Stimulated activated CD4-positive, alpha-beta T cell treated with anti-CD3 and anti-CD28 coated beads, TNF-alpha, amount 100 ng/mL, for 24 hours (primary cell): ENCODE measurements at regions not wholly inside any gene's neighbourhood (a gene's known extent, or its start where the extent isn't known, plus 50 kb on each side); places are given as distances from the start of the nearest gene placed in this dataset.

Experiments used
- DNase-seq, 3 experiments: peaks; one replicate each; pipeline ENCODE4 v3.0.0-alpha.2; 2020; ENCODE audit warnings: low read depth in 3 of 3

DNA sequence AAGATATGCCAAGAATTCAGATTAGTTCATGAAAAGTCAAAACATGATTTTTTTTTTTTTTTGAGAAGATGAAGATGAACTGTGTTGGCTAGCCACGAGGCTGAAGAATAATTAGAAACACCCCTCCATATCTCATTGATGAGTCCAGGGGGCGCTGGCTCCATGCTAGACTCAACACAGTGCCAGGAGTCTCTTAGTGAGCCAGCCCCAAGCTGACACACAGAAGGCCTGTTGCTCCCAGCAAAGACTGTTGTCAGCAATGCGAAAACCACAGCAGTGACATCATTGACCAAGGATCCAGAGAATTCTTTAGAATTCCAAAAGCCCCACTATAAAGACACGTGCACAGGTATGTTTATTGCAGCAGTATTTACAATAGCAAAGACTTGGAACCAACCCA is 185.2 kb downstream of the ANXA2 start:
- DNase-seq: no peak

GRCh38 chr15:60213377-60214000 is 184.3 kb downstream of the ANXA2 start:
- DNase-seq: no peak

DNA sequence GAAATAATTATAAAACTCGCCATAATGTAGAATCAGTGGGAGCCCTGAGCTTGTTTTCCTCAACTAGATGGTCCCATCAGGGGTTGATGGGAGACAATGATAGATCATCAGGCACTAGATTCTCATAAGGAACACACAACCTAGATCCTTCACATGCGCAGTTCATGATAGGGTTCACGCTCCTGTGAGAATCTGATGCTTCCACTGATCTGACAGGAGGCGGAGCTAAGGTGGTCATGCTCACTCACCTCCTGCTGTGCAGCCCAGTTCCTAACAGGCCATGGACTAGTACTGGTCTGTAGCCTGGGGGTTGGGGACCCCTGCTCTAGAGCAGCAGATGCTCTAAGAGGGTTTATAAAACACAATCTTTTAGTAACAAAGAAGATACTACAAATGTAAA is 183.6 kb downstream of the ANXA2 start:
- DNase-seq: no peak

DNA sequence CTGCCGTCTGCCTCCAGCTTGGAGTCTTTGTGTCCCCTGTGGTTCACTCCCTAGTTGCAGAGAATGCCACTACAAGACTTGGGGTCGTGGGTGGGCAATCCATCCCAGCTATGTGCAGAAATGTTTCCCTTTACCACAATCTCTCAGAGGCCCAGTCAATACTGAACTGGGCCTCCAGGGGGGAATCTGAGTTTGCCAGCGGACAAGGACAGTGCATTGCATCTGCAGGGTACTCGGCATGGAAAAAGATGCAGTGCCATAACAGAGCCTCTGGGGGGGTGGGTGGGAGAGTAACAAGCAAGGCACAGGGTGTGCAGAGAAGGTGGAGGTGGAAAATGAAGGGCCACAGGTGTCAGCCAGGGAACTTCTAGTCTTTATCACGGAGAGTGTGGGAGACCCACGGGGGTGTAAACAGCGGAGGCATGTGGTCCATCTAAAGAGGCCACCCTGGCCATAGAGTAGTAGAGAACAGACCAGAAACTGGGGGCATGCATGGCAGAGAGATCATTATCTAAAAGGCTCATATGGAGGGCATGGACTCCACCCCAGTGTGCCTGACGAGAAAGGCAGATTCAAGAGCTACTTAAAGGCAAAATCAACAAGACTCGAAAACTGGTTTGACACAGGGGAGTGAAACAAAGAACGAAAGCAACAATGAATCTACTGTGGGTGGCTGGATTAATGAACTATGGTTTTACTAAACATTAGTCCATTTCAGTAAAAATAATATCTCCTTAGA is 182.4 kb downstream of the ANXA2 start:
- DNase-seq: no peak

- no peak for DNase-seq
Measured at GRCh38 chr15:60217161-60217560, 180.6 kb downstream of the ANXA2 start.

- no peak for DNase-seq
Measured at GRCh38 chr15:60218256-60218655, 179.5 kb downstream of the ANXA2 start.

DNA sequence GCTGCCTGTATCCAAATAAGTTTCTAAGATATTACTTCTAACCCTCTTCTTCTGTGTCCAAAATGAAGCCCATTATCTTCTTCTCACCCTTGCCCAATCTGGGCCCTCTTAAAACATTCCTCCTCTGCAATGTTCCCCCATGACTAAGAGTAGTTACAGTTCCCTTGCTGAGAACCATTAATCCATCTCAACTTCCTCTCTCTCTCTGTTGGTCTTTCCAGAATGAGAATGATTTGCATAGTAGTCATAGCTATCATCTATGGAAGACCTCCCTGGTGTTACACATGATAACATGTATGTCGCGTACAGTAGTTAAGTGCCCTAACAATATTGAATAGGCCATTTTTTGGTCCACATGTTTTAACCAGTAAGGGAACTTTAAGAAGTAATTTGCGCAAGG is 177.9 kb downstream of the ANXA2 start:
- DNase-seq: no peak

DNA sequence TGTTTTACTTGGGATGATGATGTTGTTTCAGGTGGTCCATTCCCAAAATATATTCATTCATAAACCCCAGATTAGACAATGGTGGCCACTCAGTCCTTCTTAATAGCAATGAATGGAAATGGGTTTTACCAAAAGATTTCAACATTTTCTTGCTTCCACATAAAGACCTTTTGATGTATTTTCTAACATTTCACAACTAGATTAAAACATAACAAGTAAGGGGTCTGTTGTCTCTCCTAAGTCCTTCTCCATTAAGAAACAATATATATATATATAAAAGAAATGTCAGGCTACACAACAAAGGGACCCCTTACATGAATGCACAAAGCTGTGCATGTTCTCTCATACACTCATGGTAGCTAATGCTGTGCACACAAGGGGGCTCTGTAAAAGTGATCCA is 176.4 kb downstream of the ANXA2 start:
- no peak for DNase-seq

DNA sequence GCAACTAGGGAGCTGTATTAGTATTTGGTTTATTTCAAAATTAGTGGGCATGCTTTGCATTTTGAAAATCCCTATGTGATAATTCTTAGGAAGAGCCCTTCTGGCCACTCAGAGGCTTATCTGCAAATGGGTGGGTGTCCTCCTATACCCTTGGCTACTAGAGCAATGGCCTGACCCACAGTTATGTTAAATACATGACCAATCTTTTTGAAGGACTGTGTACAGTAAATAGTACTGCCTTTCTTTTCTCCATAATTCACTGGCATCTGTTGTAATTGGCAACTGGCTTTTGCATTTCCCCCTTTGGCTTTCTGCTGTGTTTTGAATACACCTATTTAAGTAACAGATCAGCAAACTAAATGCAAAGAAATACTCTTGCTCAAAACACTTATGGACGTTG is 175.4 kb downstream of the ANXA2 start:
- no peak for DNase-seq

GRCh38 chr15:60223176-60223575 is 174.6 kb downstream of the ANXA2 start:
- no peak for DNase-seq

GRCh38 chr15:60226924-60227323 is 170.9 kb downstream of the ANXA2 start:
- DNase-seq: no peak

GRCh38 chr15:60228101-60228500 is 169.7 kb downstream of the ANXA2 start:
- no peak for DNase-seq

GRCh38 chr15:60228619-60229018 is 169.2 kb downstream of the ANXA2 start:
- DNase-seq: no peak

- DNase-seq: no peak
Measured at GRCh38 chr15:60235951-60236710, 161.7 kb downstream of the ANXA2 start.

GRCh38 chr15:60237446-60237845 is 160.3 kb downstream of the ANXA2 start:
- no peak for DNase-seq

GRCh38 chr15:60243769-60244168 is 154.0 kb downstream of the ANXA2 start:
- no peak for DNase-seq

DNA sequence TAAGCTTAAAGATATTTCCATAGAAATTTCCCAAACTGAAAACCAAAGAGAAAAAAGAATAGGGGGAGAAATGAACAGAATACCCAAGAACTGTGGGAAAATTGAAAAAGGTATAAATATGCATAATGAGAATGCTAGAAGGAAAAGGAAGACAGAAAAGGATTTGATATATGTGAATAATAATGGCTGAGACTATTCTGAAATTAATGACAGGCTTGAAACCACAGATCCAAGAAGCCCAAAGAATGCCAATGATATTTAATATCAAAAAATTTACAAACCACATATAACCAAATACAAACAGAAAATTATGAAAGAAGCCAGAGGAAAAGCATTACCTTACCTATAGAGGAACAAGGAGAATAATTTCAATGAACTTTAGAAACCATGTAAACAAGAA is 153.0 kb downstream of the ANXA2 start:
- no peak for DNase-seq

DNA sequence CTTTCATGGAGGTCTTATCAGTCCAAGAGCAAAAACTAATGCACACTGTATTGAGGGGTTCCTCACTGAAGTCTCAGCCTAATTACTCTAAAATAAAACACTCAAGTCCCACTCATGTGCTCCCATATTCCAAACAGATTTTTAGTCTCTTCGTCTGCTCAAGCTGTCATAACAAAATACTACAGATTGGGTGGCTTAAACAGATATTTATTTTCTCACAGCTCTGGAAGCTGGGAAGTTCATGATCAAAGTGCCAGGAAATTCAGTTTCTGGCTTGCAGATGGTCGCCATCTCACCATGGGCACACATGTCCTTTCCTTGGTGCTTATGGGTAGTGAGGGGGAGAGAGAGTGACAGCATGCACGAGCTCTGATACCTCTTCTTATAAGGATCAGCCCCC is 147.5 kb downstream of the ANXA2 start:
- no peak for DNase-seq

DNA sequence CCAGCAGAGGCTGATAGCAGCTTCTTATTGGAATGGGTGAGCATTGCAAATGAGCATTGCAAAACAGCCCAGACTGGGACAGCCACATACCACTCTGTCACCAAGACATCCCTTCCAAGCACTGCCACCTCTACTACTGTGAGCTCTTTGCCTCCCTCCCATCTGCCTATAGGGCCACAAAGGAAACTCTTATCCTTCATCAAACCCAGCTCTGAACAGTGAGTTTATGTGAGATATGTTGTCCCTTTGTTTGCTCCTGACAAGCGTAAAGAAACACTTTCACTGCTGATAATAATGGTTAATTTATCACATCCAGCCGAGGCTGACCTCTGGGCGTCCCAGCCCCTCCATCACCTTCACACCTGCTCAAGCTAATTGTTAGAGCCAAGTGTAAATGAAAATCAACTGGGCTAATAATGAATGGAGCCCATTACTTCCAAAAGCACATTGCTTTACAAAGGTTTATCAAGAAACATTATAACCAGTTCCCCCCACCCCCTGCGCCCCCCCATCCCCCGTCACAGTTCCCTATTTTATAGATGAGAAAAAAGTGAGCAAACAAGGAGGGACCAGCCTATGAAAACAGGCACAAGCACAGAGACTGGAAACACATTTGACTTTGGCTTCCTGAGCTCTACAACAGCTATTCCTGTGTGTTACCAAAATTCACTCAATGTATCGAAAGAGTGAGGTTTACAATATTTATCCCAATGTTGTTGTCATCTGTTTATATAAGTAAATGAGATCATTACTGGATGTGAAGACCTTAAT is 146.3 kb downstream of the ANXA2 start:
- DNase-seq: no peak

DNA sequence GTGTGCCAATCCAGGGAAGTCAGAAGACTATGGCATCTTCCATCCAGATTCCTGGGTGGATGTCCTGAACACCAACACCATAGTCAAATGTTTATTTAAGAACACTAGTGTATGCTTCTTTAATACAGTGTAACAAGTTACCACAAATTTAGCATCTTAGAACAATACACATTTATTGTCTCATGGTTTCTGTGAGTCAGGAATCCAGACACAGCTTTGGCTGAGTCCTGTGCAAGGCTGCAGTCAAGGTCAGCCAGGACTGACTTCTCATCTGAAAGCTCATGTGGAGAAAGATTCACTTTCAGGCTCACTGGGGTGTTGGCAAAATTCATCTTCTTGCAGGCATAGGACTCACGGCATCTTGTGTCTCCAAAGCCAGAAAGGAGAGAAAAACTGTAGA is 143.4 kb downstream of the ANXA2 start:
- no peak for DNase-seq

DNA sequence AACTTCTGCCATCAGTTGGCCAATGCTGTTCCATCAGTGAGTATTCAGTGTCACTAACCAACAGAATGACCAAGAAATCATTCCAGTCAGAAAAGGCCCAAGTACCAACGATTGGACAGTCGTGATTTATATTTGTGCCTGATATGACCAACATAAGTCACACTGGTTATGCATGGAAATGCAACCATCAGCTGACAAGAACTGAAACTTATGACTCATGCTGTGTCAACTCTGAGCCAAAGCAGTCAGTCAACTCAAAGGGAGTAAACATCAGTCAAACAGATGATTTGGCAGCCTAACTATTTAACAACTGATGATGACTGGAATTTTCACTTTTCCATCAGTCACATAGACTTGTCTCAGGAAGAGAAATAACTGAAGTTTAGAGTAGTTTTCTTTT is 142.4 kb downstream of the ANXA2 start:
- peak in 1 of 3 experiments; percentile 8 for DNase-seq

DNA sequence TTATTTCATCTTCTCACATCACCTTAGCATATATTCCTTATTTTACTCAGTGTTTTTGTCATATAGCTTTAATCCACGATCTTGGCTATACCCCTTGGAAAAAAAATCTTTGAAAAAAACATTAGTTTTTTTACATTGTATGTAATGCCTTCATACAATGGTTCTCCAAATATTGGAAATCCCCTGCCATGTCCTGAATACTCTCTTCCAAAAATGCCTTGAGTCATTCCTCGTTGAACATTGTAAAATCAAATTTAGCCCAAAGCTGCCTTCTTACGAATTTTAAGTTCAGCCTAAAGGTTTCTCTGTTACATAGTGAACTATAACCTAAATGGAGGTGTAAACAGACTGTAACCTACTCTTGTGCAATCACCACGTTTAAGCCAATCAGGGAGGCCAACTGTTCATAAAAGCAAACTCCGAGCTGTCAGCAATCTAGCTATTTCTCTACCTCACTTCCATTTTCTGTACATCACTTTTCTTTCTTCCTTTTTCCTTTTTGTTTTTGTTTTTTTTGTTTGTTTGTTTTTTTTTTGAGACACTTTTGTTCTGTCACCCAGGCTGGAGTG is 140.1 kb downstream of the ANXA2 start:
- no peak for DNase-seq
